Astrocyte (in vitro differentiated cells and primary cell): ENCODE measurements at regions not wholly inside any gene's neighbourhood (a gene's known extent, or its start where the extent isn't known, plus 50 kb on each side); places are given as distances from the start of the nearest gene placed in this dataset.

ENCODE experiments used
- DNase-seq: peaks from one replicate; pipeline ENCODE4 v3.0.0-alpha.2; 2010; ENCODE audit warnings: low read depth
- FAIRE-seq: peaks from 2 replicates; lab custom pipeline; 2011; peaks lifted over from hg19 to GRCh38; lab: Jason Lieb, UNC
- H2AFZ ChIP-seq: 2 replicates; pipeline ENCODE4 v1.6.0; 2012; ENCODE audit warnings: low read depth, low read length, inconsistent platforms
- H3K27ac ChIP-seq: 2 replicates; pipeline ENCODE4 v1.5.1; 2011; ENCODE audit warnings: low read depth, low read length, inconsistent platforms
- H3K27me3 ChIP-seq: 2 replicates; pipeline ENCODE4 v1.6.0; 2011; ENCODE audit warnings: low read length, inconsistent platforms; ENCODE audit not compliant: insufficient read depth
- H3K36me3 ChIP-seq: 2 replicates; pipeline ENCODE4 v1.5.1; 2011; ENCODE audit warnings: low read length, inconsistent platforms; ENCODE audit not compliant: insufficient read depth
- H3K4me1 ChIP-seq: 2 replicates; pipeline ENCODE4 v1.5.1; 2011; ENCODE audit warnings: low read length, inconsistent platforms; ENCODE audit not compliant: insufficient read depth
- H3K4me2 ChIP-seq: 2 replicates; pipeline ENCODE4 v1.6.0; 2012; ENCODE audit warnings: low read length, inconsistent platforms
- H3K4me3 ChIP-seq: 2 replicates; pipeline ENCODE4 v1.5.1; 2011; ENCODE audit warnings: low read depth, mild to moderate bottlenecking, low read length, inconsistent platforms; ENCODE audit not compliant: insufficient read depth
- H3K79me2 ChIP-seq: 2 replicates; pipeline ENCODE4 v1.6.0; 2012; ENCODE audit warnings: mild to moderate bottlenecking, low read length, inconsistent platforms; ENCODE audit not compliant: insufficient read depth
- H3K9ac ChIP-seq: 2 replicates; pipeline ENCODE4 v1.6.0; 2012; ENCODE audit warnings: mild to moderate bottlenecking, low read length, inconsistent platforms
- H3K9me3 ChIP-seq: 2 replicates; pipeline ENCODE4 v1.5.1; 2012; ENCODE audit warnings: low read depth, mild to moderate bottlenecking, low read length, inconsistent platforms; ENCODE audit not compliant: insufficient read depth
- H4K20me1 ChIP-seq: 2 replicates; pipeline ENCODE4 v1.6.0; 2012; ENCODE audit warnings: low read length, inconsistent platforms; ENCODE audit not compliant: insufficient read depth
- H3K27ac Mint-ChIP-seq: one replicate; pipeline ENCODE4 v1.8.0; 2021; ENCODE audit warnings: mild to moderate bottlenecking, mixed read lengths; ENCODE audit not compliant: unreplicated experiment
- H3K27me3 Mint-ChIP-seq: one replicate; pipeline ENCODE4 v1.8.0; 2021; ENCODE audit warnings: low read depth, mixed read lengths; ENCODE audit not compliant: unreplicated experiment
- H3K36me3 Mint-ChIP-seq: one replicate; pipeline ENCODE4 v1.8.0; 2021; ENCODE audit warnings: low read depth, mixed read lengths; ENCODE audit not compliant: unreplicated experiment
- H3K4me1 Mint-ChIP-seq: one replicate; pipeline ENCODE4 v1.8.0; 2021; ENCODE audit warnings: low read depth, mixed read lengths; ENCODE audit not compliant: unreplicated experiment
- H3K4me3 Mint-ChIP-seq: one replicate; pipeline ENCODE4 v1.8.0; 2021; ENCODE audit warnings: mild to moderate bottlenecking, moderate library complexity, mixed read lengths; ENCODE audit not compliant: unreplicated experiment
- H3K9me3 Mint-ChIP-seq: one replicate; pipeline ENCODE4 v1.8.0; 2021; ENCODE audit warnings: mild to moderate bottlenecking, mixed read lengths; ENCODE audit not compliant: unreplicated experiment
- EZH2 ChIP-seq: IDR thresholded peaks from 2 replicates; pipeline ENCODE4 v1.6.1; 2012; ENCODE audit warnings: mild to moderate bottlenecking, low read length, inconsistent platforms; ENCODE audit not compliant: insufficient read depth
- TF ChIP-seq, protein P1 (sequence below): IDR thresholded peaks from 2 replicates; pipeline ENCODE4 v1.5.1; 2011; ENCODE audit warnings: low read depth, mild to moderate bottlenecking, inconsistent platforms, low read length, moderate library complexity; ENCODE audit not compliant: insufficient read depth

DNA sequence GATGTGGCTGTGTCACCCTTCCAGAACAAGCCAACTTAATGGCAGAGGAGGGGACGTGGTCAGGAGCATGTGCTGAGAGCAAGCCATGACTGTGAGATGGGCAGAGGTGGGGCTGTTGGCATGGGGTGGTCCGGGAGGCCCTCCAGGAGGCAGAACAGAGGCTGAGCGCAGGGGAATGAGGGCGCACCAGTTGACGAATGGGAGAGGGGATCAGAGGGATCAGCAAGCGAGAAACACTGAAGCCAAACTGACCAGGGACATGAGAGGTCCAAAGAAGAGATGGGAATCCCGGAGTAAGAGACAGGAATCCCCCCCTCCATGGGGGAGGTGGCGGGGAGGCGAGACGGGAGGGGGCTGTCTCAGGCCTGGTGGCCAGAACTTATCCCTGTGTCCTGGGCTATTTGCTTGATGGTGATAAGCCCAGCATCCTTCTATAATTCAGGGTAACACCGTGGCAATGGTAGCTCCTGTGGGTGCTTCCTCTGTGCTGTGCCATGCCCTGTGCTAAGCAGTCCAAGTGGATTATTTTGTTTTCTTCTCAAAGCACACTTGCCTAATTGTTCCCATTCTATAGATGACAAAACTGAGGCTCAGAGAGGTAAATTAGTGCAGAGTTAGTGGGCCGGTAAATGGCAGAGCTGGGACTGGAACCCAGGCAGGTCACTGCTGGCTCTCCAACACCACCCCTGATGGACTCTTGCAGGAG is 83.4 kb upstream of the SHISAL1 start:
- TF ChIP-seq, protein P1, sequence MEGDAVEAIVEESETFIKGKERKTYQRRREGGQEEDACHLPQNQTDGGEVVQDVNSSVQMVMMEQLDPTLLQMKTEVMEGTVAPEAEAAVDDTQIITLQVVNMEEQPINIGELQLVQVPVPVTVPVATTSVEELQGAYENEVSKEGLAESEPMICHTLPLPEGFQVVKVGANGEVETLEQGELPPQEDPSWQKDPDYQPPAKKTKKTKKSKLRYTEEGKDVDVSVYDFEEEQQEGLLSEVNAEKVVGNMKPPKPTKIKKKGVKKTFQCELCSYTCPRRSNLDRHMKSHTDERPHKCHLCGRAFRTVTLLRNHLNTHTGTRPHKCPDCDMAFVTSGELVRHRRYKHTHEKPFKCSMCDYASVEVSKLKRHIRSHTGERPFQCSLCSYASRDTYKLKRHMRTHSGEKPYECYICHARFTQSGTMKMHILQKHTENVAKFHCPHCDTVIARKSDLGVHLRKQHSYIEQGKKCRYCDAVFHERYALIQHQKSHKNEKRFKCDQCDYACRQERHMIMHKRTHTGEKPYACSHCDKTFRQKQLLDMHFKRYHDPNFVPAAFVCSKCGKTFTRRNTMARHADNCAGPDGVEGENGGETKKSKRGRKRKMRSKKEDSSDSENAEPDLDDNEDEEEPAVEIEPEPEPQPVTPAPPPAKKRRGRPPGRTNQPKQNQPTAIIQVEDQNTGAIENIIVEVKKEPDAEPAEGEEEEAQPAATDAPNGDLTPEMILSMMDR, result no peak
- TF ChIP-seq EZH2, result no peak
- Histone ChIP-seq H3K27ac (no peak overlapping the region), H3K9ac (no peak overlapping the region), H3K4me3 (no peak overlapping the region), H3K9me3 (no peaks in the 10 kb centered on the region), H3K4me1 (no peaks in the 10 kb centered on the region), H3K36me3 (no peaks in the 10 kb centered on the region), H2AFZ (no peak overlapping the region), H3K4me2 (no peak overlapping the region), H4K20me1 (no peaks in the 10 kb centered on the region), H3K79me2 (no peaks in the 10 kb centered on the region), H3K27me3 (peaks cover 11% of the 10 kb centered on the region)
- no peak overlapping the region for H3K4me3 Mint-ChIP-seq
- H3K9me3 Mint-ChIP-seq, result peaks cover 5% of the 10 kb centered on the region
- peaks cover 63% of the 10 kb centered on the region for H3K27me3 Mint-ChIP-seq
- H3K27ac Mint-ChIP-seq, result peak overlapping the region; percentile 77
- peaks cover 5% of the 10 kb centered on the region for H3K4me1 Mint-ChIP-seq
- H3K36me3 Mint-ChIP-seq, result no peaks in the 10 kb centered on the region
- FAIRE-seq (no peak), DNase-seq (no peak)

DNA sequence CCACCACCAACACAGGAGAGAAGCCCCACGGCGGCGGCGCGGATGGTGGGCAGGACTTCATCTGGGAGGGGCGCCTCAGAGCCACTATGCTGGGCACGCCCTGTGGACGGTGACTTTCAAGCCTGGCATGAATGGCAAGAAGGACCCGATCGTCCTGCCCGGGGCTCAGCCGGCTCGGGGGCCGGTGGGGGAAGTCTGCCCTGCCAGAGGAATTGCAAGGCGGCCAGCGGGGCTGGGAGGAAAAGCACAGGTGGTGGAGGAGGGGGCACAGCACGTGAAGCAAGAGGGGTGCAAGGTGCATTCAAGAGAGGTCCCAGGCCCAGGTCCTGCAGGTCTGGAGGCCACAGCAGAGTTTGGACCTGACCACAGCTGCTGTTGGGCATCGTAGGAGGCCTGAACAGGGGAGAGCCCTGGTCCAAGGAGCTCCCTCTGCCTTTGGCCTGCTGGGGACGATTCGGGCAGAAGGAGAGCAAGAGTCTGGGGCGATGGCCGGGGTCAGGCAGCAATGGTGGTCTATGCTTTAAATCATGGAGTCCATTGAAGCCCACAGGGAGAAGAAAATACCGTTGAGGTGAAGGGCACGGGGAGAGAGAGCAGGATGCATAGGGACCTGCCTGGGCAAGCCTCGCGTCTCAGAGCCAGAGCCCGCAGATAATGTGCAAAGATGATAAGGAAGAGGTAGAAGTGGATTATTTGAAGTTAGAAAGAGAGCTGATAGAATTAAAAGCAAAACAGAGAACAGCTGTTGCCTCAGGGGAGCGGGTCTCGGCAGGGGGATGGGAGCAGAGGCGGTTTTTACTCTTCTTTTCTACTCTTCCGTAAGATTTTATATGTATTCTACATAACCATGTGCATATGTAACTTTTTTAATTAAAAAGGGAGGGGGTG is 82.6 kb upstream of the SHISAL1 start:
- DNase-seq, result no peak
- no peaks in the 10 kb centered on the region for H3K36me3 Mint-ChIP-seq
- no peak overlapping the region for H3K4me3 ChIP-seq
- no peak for FAIRE-seq
- no peaks in the 10 kb centered on the region for H3K36me3 ChIP-seq
- no peaks in the 10 kb centered on the region for H3K4me1 ChIP-seq
- H3K79me2 ChIP-seq, result no peaks in the 10 kb centered on the region
- TF ChIP-seq, protein P1, result no peak
- H3K27me3 ChIP-seq, result peaks cover 11% of the 10 kb centered on the region
- H3K9me3 ChIP-seq, result no peaks in the 10 kb centered on the region
- no peak overlapping the region for H3K4me2 ChIP-seq
- no peak overlapping the region for H3K9ac ChIP-seq
- no peak overlapping the region for H3K4me3 Mint-ChIP-seq
- peaks cover 2% of the 10 kb centered on the region for H3K4me1 Mint-ChIP-seq
- no peak overlapping the region for H2AFZ ChIP-seq
- no peak overlapping the region for H3K27ac ChIP-seq
- H3K27ac Mint-ChIP-seq, result peak overlapping the region; percentile 77
- H3K27me3 Mint-ChIP-seq, result peaks cover 62% of the 10 kb centered on the region
- peaks cover 5% of the 10 kb centered on the region for H3K9me3 Mint-ChIP-seq
- H4K20me1 ChIP-seq, result no peaks in the 10 kb centered on the region
